SK-N-MC (cell line): ENCODE measurements at regions not wholly inside any gene's neighbourhood (a gene's known extent, or its start where the extent isn't known, plus 50 kb on each side); places are given as distances from the start of the nearest gene placed in this dataset.

Source experiments
- DNase-seq: peaks from one replicate; pipeline ENCODE4 v3.0.0-alpha.2; 2011; ENCODE audit warnings: low read depth, low spot score
- H3K27ac ChIP-seq: fragments of 200-600 bp; sonication (generic); 2 replicates; pipeline ENCODE4 v1.5.1; 2016; ENCODE audit warnings: mixed run types
- H3K36me3 ChIP-seq: fragments of 200-600 bp; sonication (generic); 2 replicates; pipeline ENCODE4 v1.6.1; 2017; ENCODE audit warnings: antibody characterized with exemption, low read length, mixed read lengths; ENCODE audit not compliant: insufficient read depth
- H3K4me3 ChIP-seq: fragments of 200-600 bp; sonication (generic); 2 replicates; pipeline ENCODE4 v1.5.1; 2016
- H3K9ac ChIP-seq: fragments of 200-600 bp; sonication (generic); 2 replicates; pipeline ENCODE4 v1.8.0; 2017; ENCODE audit warnings: mixed run types, mixed read lengths; ENCODE audit not compliant: insufficient read length
- H3K9me3 ChIP-seq: fragments of 200-600 bp; sonication (generic); 2 replicates; pipeline ENCODE4 v1.6.1; 2017; ENCODE audit warnings: low read depth, mild to moderate bottlenecking, antibody characterized with exemption, low read length, moderate library complexity, mixed read lengths
- EZH2 ChIP-seq: fragments of 200-600 bp; sonication (generic); IDR thresholded peaks from one replicate; pipeline ENCODE4 v1.6.1; 2017; ENCODE audit warnings: antibody characterized with exemption
- FOXP2 ChIP-seq: optimal IDR thresholded peaks from 2 replicates; pipeline ENCODE3; 2011; ENCODE audit warnings: mild to moderate bottlenecking, moderate library complexity; ENCODE audit not compliant: insufficient read depth; ENCODE audit errors: extremely low read length, control extremely low read depth
- POLR2AphosphoS5 ChIP-seq: IDR thresholded peaks from 2 replicates; pipeline ENCODE4 v1.6.1; 2012; ENCODE audit warnings: mild to moderate bottlenecking, low read depth, low read length, borderline replicate concordance

DNA sequence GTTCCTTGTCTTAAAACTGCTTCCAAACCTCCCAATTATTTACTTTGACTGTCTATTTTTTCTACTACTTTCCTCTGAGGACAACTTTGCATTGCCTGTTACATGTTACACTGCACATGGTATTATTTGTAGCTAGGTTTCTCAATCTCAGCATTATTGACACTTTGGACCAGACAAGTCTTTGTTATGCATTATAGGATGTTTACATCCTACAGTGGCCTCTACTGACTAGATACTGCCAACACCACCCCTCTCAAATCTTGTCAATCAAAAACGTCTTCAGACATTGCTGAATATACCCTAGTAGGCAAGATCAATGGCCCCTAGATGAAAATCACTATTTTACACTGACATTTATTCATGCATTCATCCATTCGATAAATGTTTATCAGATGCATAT lies 129.6 kb upstream of the DNAJC10 start:
- H3K36me3 ChIP-seq: no peaks in the 10 kb centered on the region
- H3K9me3 ChIP-seq: no peaks in the 10 kb centered on the region
- TF ChIP-seq FOXP2 (no peak), EZH2 (no peak), POLR2AphosphoS5 (no peak)
- no peak overlapping the region for H3K27ac ChIP-seq
- H3K9ac ChIP-seq: no peak overlapping the region
- no peak overlapping the region for H3K4me3 ChIP-seq
- DNase-seq: no peak

DNA sequence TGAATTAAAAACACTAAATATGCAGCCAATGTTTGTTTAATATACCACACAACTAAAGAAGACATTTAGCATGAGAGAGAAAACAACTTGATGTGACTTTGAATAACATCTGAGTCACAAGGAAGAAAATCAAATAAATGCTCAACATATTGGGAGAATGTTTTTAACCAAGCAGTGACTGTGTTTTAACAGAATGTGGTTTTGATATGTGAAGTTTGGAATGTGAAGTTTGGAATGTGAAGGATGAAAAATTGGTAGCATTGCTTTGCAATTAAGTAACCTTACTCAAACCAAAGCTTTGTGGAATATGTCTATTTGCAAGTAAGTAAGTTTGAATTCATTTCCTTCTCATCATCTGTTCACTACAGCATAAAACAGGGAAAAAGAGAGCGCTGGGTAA lies 128.2 kb upstream of the DNAJC10 start:
- H3K4me3 ChIP-seq: peak overlapping the region; percentile 46
- peak overlapping the region; percentile 97 for H3K27ac ChIP-seq
- no peaks in the 10 kb centered on the region for H3K36me3 ChIP-seq
- H3K9me3 ChIP-seq: no peaks in the 10 kb centered on the region
- peak overlapping the region; percentile 52 for H3K9ac ChIP-seq
- TF ChIP-seq POLR2AphosphoS5: no peak
- no peak for TF ChIP-seq FOXP2
- no peak for TF ChIP-seq EZH2
- peak; percentile 79 for DNase-seq

DNA sequence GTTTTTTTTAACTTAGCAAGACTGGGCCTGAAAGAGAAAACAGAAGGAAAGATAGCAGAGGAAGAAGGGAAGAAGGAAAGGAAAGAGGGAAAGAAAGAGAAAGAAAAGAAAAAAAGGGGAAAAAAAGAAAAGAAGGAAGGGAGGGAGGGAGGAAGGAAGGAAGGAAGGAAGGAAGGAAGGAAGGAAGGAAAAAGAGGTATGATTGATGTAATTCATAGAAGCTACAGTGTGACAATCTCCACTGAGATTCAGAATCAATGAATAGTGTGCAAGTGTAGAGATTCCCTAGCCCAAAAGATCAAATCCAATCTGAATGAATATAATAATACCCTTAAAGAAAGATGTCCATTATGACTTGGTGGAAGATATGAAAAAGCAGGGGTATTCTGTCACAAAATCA lies 126.9 kb upstream of the DNAJC10 start:
- H3K4me3 ChIP-seq: no peak overlapping the region
- H3K9ac ChIP-seq: no peak overlapping the region
- no peak; the same call in 1 of the 2 replicates for TF ChIP-seq POLR2AphosphoS5
- no peak for TF ChIP-seq FOXP2
- no peak for TF ChIP-seq EZH2
- H3K36me3 ChIP-seq: no peaks in the 10 kb centered on the region
- peak overlapping the region; percentile 82 for H3K27ac ChIP-seq
- no peaks in the 10 kb centered on the region for H3K9me3 ChIP-seq
- no peak for DNase-seq

DNA sequence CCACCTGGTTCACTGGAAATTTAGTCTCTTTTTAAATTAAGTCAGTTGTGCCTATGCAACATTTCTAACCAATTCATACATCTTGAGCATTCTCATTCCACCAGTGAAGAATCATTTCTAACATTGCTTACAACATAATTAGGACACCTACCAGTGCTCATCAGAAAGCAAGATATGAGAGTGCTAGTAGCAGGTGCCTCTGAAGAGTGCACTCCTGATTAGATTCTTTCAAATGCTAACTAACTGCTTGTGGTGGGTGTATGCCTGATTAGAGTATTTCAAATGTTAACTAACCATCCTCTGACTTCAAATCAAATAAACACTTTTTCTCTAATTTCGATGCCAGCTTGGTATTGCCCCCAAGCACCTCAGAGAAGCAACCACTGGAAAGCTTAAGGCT lies 124.3 kb upstream of the DNAJC10 start:
- no peaks in the 10 kb centered on the region for H3K36me3 ChIP-seq
- H3K4me3 ChIP-seq: no peak overlapping the region
- H3K9ac ChIP-seq: no peak overlapping the region
- TF ChIP-seq POLR2AphosphoS5 (no peak), FOXP2 (no peak), EZH2 (no peak)
- H3K27ac ChIP-seq: no peak overlapping the region
- H3K9me3 ChIP-seq: no peaks in the 10 kb centered on the region
- DNase-seq: no peak

DNA sequence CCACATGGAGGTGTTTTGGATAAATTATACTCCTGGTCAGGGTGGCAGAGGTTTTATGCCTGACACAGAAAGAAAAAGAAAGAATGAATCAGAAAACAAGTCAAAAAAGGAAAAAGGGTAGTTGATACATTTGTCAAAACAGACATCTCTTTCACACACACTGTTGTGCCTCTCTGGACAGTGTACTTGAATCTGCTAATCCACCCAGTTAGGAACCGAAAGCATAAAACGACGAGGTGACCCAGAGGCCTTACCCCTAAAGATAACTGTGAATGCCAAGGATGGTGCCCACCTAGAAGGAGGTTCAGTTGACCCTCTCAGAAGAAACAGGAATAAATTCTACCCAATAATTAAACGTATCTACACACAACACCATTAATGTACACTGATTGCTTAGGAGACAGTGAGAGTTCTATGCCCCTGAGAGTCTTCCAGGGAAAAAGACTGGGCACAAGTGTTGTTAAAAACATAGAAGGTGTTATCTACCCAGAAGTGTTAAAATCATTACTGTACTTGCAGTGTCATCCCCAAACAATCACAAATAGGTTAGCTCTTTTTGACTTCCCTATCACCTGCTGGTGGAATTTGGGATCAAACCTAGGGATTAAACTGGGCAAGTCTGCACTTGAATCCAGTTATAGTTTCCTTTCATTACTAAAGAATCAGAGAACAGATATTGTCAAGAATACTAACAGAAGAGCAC lies 123.2 kb upstream of the DNAJC10 start:
- no peak overlapping the region for H3K4me3 ChIP-seq
- H3K36me3 ChIP-seq: no peaks in the 10 kb centered on the region
- no peak overlapping the region for H3K27ac ChIP-seq
- DNase-seq: no peak
- TF ChIP-seq POLR2AphosphoS5 (no peak), FOXP2 (no peak), EZH2 (no peak)
- no peaks in the 10 kb centered on the region for H3K9me3 ChIP-seq
- no peak overlapping the region for H3K9ac ChIP-seq

DNA sequence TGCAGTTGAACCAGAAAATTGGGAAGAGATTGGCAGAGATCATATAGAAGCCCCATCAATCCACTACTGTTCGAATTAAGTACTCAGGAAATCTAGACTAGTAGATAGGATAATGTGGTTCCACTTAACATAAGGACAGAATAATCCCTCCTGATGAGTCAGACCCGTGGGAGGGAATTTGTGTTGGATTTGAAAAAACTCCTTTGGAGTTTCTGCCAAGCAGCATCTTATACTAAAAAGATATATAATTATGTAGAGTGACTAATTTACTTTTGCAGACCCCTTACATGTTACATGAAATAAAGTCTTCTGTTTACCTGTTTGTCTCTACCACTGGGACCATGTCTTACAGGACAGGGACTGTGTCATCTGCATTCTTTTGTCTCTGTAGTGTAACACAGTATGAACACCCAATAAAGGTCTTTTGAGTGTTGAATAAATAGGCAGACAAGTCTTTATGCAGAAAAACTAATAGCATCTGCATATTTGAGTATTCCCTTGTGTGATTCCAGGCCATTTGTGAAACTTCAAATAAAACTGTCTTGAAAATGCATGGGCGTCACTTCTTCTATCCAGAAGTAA lies 122.6 kb upstream of the DNAJC10 start:
- TF ChIP-seq POLR2AphosphoS5 (peak; percentile 48; the same call in 1 of the 2 replicates), FOXP2 (no peak)
- no peak for DNase-seq

DNA sequence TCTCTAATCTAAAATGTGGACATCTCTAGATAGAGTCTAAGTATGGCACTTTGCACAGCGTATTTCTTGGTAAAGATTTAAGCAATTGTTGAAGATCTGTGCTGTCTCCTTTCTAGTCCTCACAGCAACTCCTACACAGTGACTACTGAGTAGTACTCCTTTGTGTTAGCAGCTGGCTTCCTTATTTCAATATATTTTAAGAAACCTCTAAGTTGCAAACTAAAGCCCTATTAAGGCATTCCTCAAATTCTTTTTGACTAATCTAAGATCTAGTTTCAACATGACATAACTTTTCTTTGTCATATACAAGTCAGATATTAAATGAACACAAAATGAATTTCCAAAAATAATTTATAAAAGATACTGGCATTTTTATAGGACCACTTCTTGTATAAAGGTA lies 121.8 kb upstream of the DNAJC10 start:
- H3K9me3 ChIP-seq: no peaks in the 10 kb centered on the region
- DNase-seq: no peak
- H3K9ac ChIP-seq: no peak overlapping the region
- H3K4me3 ChIP-seq: no peak overlapping the region
- no peak for TF ChIP-seq POLR2AphosphoS5
- TF ChIP-seq EZH2: no peak
- no peak for TF ChIP-seq FOXP2
- peak overlapping the region; percentile 42; the same call in 1 of the 2 replicates for H3K27ac ChIP-seq
- no peaks in the 10 kb centered on the region for H3K36me3 ChIP-seq

More for the DNA sequence above, 122.6 kb upstream of the DNAJC10 start:
- Histone ChIP-seq H3K4me3 (peak overlapping the region; percentile 11), H3K9me3 (no peaks in the 10 kb centered on the region), H3K36me3 (no peaks in the 10 kb centered on the region), H3K9ac (no peak overlapping the region), H3K27ac (peak overlapping the region; percentile 42; the same call in 1 of the 2 replicates)

DNA sequence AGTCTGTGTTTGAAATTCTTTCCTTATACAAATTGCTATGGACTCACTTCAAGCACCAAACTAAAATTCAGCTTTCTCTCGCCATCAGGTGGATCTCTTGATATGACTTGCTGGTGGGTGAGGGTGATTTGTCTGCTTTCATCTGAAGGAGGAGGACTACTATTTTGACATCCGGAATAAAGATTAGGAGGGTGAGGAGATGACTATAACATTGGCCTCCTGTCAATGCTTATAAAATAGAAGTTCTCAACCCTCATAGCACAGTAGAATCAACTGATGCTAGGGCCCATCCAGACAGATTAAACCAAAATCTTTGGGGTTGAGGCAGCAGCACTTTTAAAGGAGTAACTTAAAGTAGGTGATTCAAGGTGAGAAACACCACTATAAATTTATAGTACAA lies 120.4 kb upstream of the DNAJC10 start:
- Histone ChIP-seq H3K27ac (no peak overlapping the region), H3K4me3 (no peak overlapping the region), H3K9me3 (no peaks in the 10 kb centered on the region), H3K9ac (no peak overlapping the region), H3K36me3 (no peaks in the 10 kb centered on the region)
- no peak for DNase-seq
- no peak for TF ChIP-seq FOXP2
- TF ChIP-seq POLR2AphosphoS5: no peak
- TF ChIP-seq EZH2: no peak
